ENCODE measurements at regions not wholly inside any gene's neighbourhood (a gene's known extent, or its start where the extent isn't known, plus 50 kb on each side); places are given as distances from the start of the nearest gene placed in this dataset.

DNA sequence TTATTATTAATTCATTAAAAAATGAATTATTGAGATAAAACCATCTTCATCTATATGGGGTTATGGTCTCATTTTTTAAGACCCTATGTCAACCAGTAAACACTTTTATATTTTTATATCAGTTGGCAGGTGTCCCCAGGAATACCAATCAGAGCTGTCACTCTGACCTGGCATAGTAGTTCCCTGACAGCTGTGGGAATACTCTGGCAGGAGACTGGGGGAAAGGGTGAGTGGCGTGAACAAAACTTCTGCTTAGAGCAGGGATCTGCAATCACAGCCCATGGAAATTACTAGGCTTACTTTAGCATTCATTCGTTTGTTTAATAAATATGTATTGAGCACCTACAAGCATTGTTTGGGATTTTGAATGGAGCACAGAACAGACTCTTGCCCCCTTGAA, 254.1 kb upstream of the KLF3 start:
- TF ChIP-seq, protein P1, sequence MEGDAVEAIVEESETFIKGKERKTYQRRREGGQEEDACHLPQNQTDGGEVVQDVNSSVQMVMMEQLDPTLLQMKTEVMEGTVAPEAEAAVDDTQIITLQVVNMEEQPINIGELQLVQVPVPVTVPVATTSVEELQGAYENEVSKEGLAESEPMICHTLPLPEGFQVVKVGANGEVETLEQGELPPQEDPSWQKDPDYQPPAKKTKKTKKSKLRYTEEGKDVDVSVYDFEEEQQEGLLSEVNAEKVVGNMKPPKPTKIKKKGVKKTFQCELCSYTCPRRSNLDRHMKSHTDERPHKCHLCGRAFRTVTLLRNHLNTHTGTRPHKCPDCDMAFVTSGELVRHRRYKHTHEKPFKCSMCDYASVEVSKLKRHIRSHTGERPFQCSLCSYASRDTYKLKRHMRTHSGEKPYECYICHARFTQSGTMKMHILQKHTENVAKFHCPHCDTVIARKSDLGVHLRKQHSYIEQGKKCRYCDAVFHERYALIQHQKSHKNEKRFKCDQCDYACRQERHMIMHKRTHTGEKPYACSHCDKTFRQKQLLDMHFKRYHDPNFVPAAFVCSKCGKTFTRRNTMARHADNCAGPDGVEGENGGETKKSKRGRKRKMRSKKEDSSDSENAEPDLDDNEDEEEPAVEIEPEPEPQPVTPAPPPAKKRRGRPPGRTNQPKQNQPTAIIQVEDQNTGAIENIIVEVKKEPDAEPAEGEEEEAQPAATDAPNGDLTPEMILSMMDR (IDR thresholded peaks at IDR 0.05), result no peak
- no peak for TF ChIP-seq POLR2A (IDR thresholded peaks at IDR 0.05)
- Histone ChIP-seq H3K9me3 (no peaks in the 10 kb centered on the region), H3K4me3 (replicated peaks in 1 of 3) (no peak overlapping the region), H3K36me3 (no peaks in the 10 kb centered on the region), H3K27ac (no peak overlapping the region), H3K4me1 (no peaks in the 10 kb centered on the region), H3K27me3 (no peaks in the 10 kb centered on the region)
- WGBS, 2 donors, result 97 to 98% methylated on average over 2 of the region's 2 CpGs
- DNase-seq, result no peak
- intact Hi-C loops (cut with DNase I), result no loop called here

DNA sequence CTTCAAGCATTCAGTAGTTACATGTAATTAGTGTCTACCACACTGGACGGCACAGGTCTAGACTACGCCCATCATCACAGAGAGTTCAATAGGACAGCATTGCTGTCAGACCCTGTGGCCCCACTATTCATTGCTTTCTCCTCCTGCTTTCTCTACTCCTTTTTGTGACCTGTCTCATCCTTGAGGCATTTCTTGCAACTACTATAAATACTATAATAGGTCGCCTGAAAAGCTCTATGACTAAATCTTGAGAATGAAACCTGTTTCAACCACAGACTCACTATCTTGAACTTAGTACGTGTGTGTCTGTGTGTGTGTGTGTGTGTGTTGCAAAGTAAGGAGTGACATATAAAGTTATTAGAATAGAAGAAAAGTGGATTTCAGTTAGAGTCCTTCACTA, 252.9 kb upstream of the KLF3 start:
- Histone ChIP-seq H3K9me3 (no peaks in the 10 kb centered on the region), H3K27me3 (no peaks in the 10 kb centered on the region), H3K27ac (no peak overlapping the region), H3K4me3 (replicated peaks in 1 of 3) (no peak overlapping the region), H3K4me1 (no peaks in the 10 kb centered on the region), H3K36me3 (no peaks in the 10 kb centered on the region)
- DNase-seq, result no peak
- intact Hi-C loops (cut with DNase I), result no loop called here
- TF ChIP-seq, protein P1 (IDR thresholded peaks at IDR 0.05), result no peak
- TF ChIP-seq POLR2A (IDR thresholded peaks at IDR 0.05), result no peak
- WGBS, 2 donors, result 79 to 81% methylated on average over 4 of the region's 4 CpGs

DNA sequence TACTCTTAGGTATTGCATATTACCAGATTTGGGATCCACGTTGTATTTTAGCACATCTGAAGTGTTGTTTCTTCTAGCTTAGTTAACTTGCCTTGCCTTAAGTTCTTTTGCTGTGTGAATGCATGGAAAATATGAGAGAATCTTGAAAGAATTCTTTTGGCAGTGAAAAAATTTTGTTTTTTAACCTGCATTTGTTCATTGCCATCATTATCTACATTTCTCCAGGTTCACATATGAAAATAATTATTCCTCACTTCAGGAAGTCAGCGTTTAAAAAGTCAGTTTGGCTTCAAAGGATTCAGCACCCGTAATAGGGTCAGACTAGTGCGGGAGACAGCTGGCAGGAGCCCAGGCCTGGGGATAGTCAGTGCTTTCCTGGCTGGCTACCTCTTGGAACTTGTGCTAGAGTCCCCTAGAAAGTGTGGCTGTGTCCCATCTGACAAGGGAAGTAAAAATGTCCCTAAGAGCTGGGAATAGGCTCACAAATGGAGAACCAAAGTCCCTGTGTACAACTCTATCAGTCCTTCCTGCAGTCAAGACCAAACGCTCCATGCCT, 251.9 kb upstream of the KLF3 start:
- Histone ChIP-seq H3K4me3 (replicated peaks in 1 of 3) (no peak overlapping the region), H3K4me1 (no peaks in the 10 kb centered on the region), H3K27me3 (no peaks in the 10 kb centered on the region), H3K9me3 (no peaks in the 10 kb centered on the region), H3K27ac (no peak overlapping the region), H3K36me3 (no peaks in the 10 kb centered on the region)
- no peak for DNase-seq
- intact Hi-C loops (cut with DNase I), result no loop called here
- 66 to 70% methylated on average over 5 of the region's 5 CpGs for WGBS, 2 donors
- TF ChIP-seq, protein P1 (IDR thresholded peaks at IDR 0.05), result no peak
- TF ChIP-seq POLR2A (IDR thresholded peaks at IDR 0.05), result no peak

DNA sequence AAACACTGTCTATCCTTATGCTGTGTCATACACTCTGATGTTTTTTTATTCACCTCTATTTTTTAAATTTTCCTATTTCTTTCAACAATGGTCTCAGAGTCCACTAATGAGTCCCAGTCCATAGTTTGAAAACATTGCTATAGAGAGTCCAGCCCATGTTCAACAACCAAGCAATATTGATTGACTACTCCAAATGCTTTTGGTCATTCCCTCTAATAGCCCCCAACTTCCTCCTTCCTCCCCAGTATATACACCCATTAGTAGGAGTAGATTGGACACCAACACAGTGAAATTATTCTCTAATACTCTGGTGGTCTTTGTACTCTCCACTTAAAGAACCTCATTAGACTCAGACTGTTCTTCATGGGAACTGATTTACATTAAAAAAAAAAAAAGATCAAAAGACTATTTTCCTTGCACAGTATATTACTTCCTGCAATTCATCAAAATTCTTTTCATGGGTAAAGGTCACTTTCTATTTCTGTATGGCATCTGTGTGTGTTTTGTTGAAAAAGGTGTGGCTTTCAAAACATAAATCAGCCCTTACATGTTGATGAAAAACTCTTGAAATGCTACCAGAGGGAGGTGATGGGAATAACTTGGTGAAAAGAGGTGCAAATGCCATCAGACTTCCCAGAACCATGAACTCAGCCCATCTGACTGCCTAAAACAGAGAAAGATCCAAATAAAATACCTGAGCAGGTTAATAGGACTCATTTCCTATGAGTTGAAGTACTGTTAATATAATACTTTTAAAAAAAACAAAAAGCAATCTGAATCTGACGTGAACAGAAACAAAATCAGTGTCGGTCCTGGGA, 250.3 kb upstream of the KLF3 start:
- Histone ChIP-seq H3K9me3 (no peaks in the 10 kb centered on the region), H3K4me3 (replicated peaks in 1 of 3) (no peak overlapping the region), H3K36me3 (no peaks in the 10 kb centered on the region), H3K27ac (no peak overlapping the region), H3K27me3 (no peaks in the 10 kb centered on the region), H3K4me1 (no peaks in the 10 kb centered on the region)
- no peak for DNase-seq
- TF ChIP-seq, protein P1 (IDR thresholded peaks at IDR 0.05), result no peak
- no peak for TF ChIP-seq POLR2A (IDR thresholded peaks at IDR 0.05)
- intact Hi-C loops (cut with DNase I), result no loop called here
- 82 to 90% methylated on average over 2 of the region's 2 CpGs for WGBS, 2 donors

DNA sequence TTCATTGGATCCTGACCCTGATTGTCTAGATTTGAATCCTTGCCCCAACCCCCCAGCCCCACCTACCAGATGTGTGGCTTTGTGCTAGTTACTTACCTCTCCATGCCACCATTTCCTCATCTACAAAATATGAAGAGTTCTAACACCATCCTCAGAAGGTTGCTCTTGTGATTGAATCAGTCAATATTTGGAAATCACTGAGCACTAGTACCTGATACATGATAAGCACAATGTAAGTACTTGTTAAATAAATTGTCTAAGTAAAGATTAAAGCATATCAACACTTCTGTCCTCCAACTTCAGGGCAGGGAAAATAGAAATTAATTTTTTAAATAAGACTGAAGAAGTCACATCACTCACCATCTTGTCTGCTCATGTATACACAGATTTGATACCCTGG, 249.6 kb upstream of the KLF3 start:
- Histone ChIP-seq H3K27me3 (no peaks in the 10 kb centered on the region), H3K36me3 (no peaks in the 10 kb centered on the region), H3K9me3 (no peaks in the 10 kb centered on the region), H3K27ac (no peak overlapping the region), H3K4me3 (replicated peaks in 1 of 3) (no peak overlapping the region), H3K4me1 (no peaks in the 10 kb centered on the region)
- DNase-seq, result no peak
- intact Hi-C loops (cut with DNase I), result no loop called here
- TF ChIP-seq POLR2A (IDR thresholded peaks at IDR 0.05), result no peak
- TF ChIP-seq, protein P1 (IDR thresholded peaks at IDR 0.05), result no peak
